Hindlimb muscle (tissue), 1 donor: ENCODE measurements at regions not wholly inside any gene's neighbourhood (a gene's known extent, or its start where the extent isn't known, plus 50 kb on each side); places are given as distances from the start of the nearest gene placed in this dataset.

Experiments
- DNase-seq: peaks from one replicate; pipeline ENCODE4 v3.0.0-alpha.2; 2013

DNA sequence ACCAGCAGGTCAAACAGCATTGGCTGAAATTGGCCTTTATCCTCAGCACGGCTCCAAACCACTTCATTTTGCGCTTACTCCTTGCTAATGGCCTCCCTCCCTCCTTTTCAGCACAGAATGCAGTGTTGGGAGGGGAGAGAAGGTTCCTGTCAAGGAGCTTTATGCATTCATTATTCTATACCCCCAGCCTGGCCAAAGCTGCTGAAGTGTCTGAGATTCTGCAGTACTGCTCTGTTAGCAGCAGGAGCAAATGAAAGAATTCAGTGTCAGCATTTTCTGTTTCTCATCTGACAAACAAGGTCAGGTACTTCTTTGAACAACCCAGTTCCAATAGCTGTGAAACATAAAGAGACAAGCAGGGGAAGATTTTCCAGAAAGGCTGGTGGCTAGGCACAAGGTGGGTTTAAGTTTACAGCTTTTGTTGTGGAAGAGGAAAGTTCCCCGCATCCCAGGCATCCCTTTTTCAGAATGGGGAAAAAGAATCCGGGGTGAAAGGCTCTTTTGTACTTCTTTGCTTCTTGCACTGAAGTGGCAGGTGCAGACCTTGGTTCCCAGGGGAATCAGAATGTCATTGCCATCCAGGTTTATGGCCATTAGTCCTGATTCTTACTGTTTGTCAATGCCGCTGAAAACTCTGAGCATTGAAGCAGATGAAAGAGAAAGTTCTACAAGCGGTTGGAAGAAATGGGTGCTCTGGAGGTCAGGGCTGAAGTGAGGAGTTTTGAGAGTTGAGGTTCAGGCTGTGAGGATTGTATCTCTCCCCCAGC is 109.3 kb upstream of the APC start:
- DNase-seq = no peak

GRCh38 chr5:112630246-112631009 is 107.3 kb upstream of the APC start:
- no peak for DNase-seq

DNA sequence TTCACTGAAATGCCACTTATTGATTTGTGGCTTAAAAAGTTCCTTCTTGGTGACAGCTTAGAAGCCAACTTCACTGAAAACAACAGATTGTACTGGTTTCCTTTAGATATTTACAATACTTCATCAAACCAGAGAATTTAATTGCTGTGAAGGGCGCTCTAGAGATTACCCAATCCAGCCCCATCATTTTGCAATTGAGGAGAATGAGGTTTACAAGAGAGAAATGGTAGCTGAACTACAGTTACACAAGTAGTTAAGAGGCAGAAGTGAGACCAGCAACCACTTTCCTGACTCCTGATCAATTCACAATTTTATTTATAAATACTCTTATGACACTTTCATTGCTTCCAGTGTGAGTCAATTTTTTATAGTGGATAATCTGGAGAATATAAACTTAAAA is 103.5 kb upstream of the APC start:
- no peak for DNase-seq

DNA sequence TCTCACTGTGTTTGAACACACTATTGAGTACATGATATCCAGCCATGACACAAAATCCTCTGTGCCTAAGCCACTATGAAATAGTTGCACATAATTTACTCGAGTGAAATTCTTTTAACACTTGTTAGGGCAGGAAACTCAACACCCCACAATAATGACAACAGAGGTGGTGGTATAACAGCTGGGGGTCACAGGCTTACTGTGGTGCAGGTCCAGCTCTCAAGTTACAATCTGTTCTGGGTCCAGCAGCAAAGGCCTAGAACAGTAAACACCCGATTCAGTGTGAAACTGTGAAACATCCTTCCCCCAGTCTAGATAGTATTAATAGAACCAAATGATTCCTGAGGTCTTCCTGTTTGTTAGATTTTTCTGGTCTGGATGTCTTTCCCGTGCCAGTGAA is 102.9 kb upstream of the APC start:
- DNase-seq = no peak

DNA sequence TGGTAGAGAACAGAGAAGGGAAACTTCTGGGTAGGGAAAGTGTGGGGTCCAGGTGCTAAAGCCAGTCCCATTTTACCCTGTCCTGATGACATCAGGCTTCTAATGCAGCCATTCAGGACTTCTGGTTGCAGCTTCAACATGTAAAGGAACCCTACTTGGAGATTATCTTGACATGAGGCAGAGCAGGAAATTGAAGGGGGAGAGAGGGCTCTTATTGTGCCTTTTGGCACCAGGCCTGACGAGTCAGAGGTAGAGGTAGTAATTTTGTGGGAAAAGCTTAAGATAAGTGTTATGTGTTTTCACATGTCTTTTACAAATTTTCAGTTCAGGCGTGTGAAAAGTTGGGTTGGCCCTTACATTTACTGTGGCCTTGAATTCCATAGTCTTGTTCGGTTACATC is 102.4 kb upstream of the APC start:
- no peak for DNase-seq

- DNase-seq = no peak
Observed at GRCh38 chr5:112635771-112636731, 101.6 kb upstream of the APC start.

DNA sequence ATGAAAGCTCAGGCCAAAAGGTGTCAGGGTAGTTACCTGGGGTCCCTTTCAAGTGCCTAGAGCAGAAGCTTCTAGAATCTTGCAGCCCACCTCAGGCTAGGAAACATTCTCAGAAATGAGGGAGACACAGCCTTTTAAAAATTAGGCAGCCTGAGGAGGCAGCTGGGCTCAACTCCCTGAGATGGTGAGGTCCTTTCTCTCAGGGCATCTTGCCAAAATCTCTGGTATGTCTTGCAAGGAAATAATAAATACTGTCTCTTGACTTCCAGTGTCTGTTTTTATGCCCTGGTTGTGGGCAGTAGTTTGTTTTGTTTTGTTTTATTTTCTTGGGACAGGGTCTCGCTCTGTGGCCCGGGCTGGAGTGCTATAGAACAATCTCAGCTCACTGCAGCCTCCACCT is 100.9 kb upstream of the APC start:
- no peak for DNase-seq

DNA sequence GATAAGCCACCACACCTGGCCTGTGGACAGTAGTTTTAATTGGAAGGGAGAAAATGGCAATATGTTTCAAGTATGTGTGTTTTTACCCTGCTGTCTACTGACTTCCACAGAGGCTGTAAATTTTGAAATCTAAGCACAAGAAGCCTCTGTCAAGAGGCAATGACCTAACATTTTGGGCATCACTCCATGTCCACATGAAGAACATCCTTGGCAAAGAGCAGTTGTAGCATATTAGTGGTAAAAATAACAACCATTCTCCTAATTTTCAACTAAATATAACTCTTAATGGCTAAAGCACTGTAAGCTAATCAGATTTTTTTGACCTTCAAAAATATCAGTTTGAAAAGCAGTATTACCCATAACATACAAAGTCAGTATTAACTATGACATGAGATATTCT is 100.3 kb upstream of the APC start:
- DNase-seq = no peak

- no peak for DNase-seq
Observed at GRCh38 chr5:112640546-112640945, 97.1 kb upstream of the APC start.

- DNase-seq = no peak
Observed at GRCh38 chr5:112641515-112642110, 96.1 kb upstream of the APC start.

DNA sequence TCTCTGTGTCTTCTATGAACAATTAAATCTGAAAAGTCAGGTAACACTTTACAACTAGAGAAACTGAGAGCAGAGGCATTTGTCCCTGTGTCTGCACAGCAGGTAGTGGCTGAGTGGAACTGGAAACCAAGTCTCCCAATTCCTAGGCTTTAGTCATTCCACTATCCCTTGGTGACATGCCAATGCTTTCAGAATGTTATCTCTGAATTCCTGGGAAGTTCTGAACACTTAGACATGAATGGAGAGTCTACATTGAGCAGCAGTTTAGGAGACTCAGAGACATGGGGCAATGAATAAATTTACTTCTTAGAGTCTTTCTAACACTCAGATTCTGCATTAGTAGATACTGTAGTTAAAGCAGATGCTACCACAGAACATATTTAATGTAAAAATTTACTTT is 94.8 kb upstream of the APC start:
- DNase-seq = no peak

DNA sequence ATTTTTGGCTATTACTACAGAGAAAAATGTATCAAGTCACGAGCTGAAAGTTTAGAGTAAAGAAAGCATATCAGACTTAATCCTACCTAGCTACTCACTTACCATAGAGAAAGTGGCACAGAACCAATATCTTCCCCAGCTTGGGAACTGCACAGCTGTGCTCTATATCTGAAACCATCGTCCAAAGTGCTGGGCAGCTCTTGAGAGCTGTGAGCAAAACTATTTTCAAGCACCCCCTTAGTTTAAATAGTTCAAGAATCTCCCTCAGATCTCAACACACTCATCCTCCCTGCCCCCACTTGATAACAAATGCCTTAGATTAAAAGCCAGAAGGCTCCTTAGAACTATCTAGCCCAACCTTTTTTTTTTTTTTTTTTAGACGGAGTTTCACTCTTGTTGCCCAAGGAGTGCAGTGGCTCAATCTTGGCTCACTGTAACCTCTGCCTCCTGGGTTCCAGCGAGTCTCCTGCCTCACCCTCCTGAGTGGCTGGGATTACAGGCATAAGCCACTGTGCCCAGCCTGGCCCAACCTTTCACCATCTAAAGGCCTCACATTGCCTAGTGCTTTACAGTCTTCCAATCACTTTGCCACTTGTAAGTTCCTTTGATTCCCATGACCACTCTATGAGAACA is 94.2 kb upstream of the APC start:
- DNase-seq = no peak

DNA sequence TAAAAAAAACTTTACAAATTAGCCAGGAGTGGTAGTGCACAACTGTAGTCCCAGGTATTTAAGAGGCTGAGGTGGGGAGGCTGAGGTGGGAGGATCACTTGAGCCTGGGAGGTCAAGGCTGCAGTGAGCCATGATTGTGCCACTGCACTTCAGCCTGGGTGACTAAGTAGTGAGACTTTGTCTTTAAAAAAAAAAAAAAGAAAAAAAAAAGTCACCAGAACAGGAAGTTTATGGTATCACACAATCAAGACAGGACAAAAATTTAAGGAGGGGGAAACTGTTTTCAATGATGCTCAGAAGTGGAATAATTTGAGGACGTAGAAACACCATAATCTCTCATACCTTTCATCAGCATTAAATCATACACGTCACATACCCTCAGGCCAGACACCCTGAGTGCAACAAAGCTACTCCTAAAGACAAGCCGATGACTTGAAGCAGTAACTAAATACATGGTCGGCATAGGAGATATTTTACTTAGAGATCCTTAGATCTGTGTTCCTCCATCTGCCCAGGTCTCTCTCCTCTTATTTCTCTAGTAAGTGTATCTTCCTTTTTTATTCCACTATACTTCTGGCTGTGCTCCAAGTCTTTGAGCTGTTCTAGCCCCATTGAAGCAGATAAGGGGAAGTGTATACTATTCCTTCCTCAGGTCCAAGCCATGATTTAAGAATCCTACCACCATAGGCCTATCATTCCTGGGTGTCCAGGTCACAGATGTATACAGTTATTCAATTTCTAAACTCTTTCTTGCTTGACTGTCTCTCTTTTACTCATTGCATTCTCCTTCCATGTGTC is 91.3 kb upstream of the APC start:
- no peak for DNase-seq

GRCh38 chr5:112647428-112647827 is 90.3 kb upstream of the APC start:
- DNase-seq = no peak

GRCh38 chr5:112648264-112648663 is 89.4 kb upstream of the APC start:
- no peak for DNase-seq

GRCh38 chr5:112649882-112650281 is 87.8 kb upstream of the APC start:
- no peak for DNase-seq

GRCh38 chr5:112653638-112654205 is 84.0 kb upstream of the APC start:
- no peak for DNase-seq

- no peak for DNase-seq
Observed at GRCh38 chr5:112655513-112655912, 82.2 kb upstream of the APC start.

GRCh38 chr5:112656451-112656850 is 81.2 kb upstream of the APC start:
- no peak for DNase-seq

DNA sequence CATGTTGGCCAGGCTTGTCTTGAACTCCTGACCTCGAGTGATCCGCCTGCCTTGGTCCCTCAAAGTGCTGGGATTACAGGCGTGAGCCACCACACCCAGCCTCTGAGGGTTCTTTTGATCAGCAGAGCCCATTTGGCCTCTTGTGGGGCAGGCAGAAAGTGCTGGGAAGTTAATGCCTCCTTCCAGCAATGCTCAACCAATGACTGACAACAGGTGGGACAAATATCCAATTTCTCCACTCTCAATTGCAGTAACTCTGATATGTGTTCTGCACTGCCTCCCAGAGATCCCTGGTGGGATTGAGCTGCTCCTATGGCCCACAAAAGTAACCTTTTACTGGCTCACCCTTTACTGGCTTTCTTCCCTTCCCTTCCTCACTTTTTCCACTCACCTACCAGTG is 79.9 kb upstream of the APC start:
- DNase-seq = no peak

DNA sequence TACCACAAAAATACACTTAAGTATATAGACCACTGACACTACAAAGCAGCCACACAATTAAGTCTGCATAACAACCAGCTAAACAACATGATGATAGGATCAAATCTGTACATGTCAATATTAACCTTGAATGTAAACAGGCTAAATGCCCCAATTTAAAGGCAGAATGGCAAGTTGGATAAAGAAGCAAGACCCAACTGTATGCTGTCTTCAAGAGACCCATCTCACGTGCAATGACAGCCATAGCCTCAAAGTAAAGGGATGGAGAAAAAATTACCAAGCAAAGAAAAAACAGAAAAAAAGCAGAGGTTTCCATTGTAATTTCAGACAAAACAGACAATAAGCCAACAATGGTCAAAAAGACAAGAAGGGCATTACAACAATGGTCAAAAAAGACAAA is 77.3 kb upstream of the APC start:
- no peak for DNase-seq
